ENCODE measurements at regions not wholly inside any gene's neighbourhood (a gene's known extent, or its start where the extent isn't known, plus 50 kb on each side); places are given as distances from the start of the nearest gene placed in this dataset.

DNA sequence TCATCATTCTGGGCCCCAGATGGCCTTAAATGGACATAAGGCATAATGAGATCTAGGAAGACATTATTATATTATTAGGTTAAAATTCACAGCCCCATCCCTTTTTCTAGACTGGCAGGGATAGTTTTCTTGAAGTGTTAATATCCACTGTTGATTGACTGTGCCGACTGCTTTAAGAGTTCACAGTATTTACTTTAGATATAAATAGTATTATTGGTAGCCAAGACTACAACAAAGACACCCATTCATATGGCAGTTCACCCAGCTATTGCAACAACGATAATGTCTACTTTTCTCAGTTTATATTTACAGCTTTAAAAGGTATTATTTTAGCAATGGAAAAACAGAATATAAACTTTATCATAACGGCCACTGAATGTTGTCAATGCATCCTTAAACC, 922.2 kb upstream of the POU3F4 start (continued):
- no peak for TF ChIP-seq RXRA (IDR thresholded peaks at IDR 0.05; ENCODE audit: borderline replicate concordance, low read depth)

DNA sequence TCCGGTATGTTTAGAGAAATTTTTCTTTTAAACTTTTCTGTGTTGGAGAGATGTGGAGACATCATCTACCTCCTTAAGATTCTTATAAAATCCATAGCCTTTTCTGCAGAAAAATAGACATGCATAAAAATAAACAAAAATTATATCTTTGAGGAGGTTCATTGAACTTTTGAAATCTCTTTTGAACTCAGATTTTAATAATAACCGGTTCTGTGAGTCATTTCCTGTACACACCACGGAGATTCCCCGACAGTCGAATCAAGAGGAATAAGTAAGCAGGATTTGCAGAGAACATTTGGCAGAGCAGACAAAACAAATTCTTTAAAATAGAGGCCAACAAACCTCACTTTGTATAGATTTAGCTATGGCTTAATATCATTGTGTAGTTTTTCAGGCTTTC, 918.7 kb upstream of the POU3F4 start:
- Histone ChIP-seq H3K4me3 (ENCODE audit: low read depth in 2 of 2, low read length in 1 of 2) (no peak overlapping the region), H3K36me3 (replicated peaks in 1 of 2; ENCODE audit: control insufficient read depth in 1 of 2, insufficient read depth in 2 of 2, low read length in 1 of 2) (no peaks in the 10 kb centered on the region), H4K20me1 (ENCODE audit: insufficient read depth) (no peaks in the 10 kb centered on the region), H3K9me3 (no peaks in the 10 kb centered on the region; the same call in 1 of the 2 replicates), H3K4me1 (ENCODE audit: control insufficient read depth in 1 of 2, insufficient read depth in 2 of 2, low read depth in 1 of 2, low read length in 1 of 2) (no peaks in the 10 kb centered on the region), H3K79me2 (ENCODE audit: insufficient read depth) (no peaks in the 10 kb centered on the region), H3K27ac (ENCODE audit: low read depth in 2 of 2, low read length in 1 of 2) (no peak overlapping the region), H3K27me3 (ENCODE audit: insufficient read depth) (no peaks in the 10 kb centered on the region), H3K9ac (no peak overlapping the region), H3K9me2 (no peaks in the 10 kb centered on the region), H3K4me2 (no peak overlapping the region), H3F3A (replicated peaks; ENCODE audit: insufficient read depth) (no peaks in the 10 kb centered on the region), H2AFZ (ENCODE audit: low read depth) (no peak overlapping the region)
- POLR2A ChIA-PET, result no interaction called here
- no peak for DNase-seq
- CTCF ChIA-PET, result no interaction called here
- no peak for TF ChIP-seq EZH2phosphoT487 (IDR thresholded peaks at IDR 0.05; ENCODE audit: borderline replicate concordance, low read depth)
- TF ChIP-seq TCF12 (IDR thresholded peaks at IDR 0.05), result no peak
- no peak for TF ChIP-seq RAD21 (IDR thresholded peaks at IDR 0.05; ENCODE audit: low read length)
- no peak for TF ChIP-seq GATA2 (CRISPR knock-in tag; IDR thresholded peaks at IDR 0.05)
- TF ChIP-seq, protein P1, sequence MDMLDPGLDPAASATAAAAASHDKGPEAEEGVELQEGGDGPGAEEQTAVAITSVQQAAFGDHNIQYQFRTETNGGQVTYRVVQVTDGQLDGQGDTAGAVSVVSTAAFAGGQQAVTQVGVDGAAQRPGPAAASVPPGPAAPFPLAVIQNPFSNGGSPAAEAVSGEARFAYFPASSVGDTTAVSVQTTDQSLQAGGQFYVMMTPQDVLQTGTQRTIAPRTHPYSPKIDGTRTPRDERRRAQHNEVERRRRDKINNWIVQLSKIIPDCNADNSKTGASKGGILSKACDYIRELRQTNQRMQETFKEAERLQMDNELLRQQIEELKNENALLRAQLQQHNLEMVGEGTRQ (IDR thresholded peaks at IDR 0.05; ENCODE audit: borderline replicate concordance, low read depth, low read length), result no peak
- TF ChIP-seq NRF1 (IDR thresholded peaks at IDR 0.05; ENCODE audit: low read depth, low read length), result no peak
- TF ChIP-seq MEF2A (IDR thresholded peaks at IDR 0.05; ENCODE audit: borderline replicate concordance, low read depth), result no peak
- TF ChIP-seq TAF1 (IDR thresholded peaks at IDR 0.05; ENCODE audit: borderline replicate concordance, low read depth, low read length), result no peak
- no peak for TF ChIP-seq RCOR1 (IDR thresholded peaks at IDR 0.05; ENCODE audit: low read length)
- TF ChIP-seq, protein P2, sequence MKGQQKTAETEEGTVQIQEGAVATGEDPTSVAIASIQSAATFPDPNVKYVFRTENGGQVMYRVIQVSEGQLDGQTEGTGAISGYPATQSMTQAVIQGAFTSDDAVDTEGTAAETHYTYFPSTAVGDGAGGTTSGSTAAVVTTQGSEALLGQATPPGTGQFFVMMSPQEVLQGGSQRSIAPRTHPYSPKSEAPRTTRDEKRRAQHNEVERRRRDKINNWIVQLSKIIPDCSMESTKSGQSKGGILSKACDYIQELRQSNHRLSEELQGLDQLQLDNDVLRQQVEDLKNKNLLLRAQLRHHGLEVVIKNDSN (IDR thresholded peaks at IDR 0.05; ENCODE audit: borderline replicate concordance, low read depth), result no peak
- TF ChIP-seq FOXJ3 (CRISPR knock-in tag; IDR thresholded peaks at IDR 0.05), result no peak
- TF ChIP-seq MXI1 (IDR thresholded peaks at IDR 0.05; ENCODE audit: low read depth, low read length), result no peak
- TF ChIP-seq, protein P3, sequence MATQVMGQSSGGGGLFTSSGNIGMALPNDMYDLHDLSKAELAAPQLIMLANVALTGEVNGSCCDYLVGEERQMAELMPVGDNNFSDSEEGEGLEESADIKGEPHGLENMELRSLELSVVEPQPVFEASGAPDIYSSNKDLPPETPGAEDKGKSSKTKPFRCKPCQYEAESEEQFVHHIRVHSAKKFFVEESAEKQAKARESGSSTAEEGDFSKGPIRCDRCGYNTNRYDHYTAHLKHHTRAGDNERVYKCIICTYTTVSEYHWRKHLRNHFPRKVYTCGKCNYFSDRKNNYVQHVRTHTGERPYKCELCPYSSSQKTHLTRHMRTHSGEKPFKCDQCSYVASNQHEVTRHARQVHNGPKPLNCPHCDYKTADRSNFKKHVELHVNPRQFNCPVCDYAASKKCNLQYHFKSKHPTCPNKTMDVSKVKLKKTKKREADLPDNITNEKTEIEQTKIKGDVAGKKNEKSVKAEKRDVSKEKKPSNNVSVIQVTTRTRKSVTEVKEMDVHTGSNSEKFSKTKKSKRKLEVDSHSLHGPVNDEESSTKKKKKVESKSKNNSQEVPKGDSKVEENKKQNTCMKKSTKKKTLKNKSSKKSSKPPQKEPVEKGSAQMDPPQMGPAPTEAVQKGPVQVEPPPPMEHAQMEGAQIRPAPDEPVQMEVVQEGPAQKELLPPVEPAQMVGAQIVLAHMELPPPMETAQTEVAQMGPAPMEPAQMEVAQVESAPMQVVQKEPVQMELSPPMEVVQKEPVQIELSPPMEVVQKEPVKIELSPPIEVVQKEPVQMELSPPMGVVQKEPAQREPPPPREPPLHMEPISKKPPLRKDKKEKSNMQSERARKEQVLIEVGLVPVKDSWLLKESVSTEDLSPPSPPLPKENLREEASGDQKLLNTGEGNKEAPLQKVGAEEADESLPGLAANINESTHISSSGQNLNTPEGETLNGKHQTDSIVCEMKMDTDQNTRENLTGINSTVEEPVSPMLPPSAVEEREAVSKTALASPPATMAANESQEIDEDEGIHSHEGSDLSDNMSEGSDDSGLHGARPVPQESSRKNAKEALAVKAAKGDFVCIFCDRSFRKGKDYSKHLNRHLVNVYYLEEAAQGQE (IDR thresholded peaks at IDR 0.05; ENCODE audit: low read depth, low read length), result no peak
- TF ChIP-seq RFX5 (IDR thresholded peaks at IDR 0.05; ENCODE audit: low read length), result no peak
- no peak for TF ChIP-seq CHD2 (IDR thresholded peaks at IDR 0.05; ENCODE audit: low read length, partially characterized antibody)
- 3% methylated on average over 5 of the region's 5 CpGs for WGBS (ENCODE audit: low lambda C conversion rate)

All from SK-N-SH (cell line).